HepG2 (cell line): ENCODE measurements at regions not wholly inside any gene's neighbourhood (a gene's known extent, or its start where the extent isn't known, plus 50 kb on each side); places are given as distances from the start of the nearest gene placed in this dataset.

Source experiments
- ATAC-seq: fragments of 200-7000 bp; cut with Tn5 transposase; 3 replicates; pipeline ENCODE4 v1.9.1; 2020; ENCODE audit warnings: mild to moderate bottlenecking, moderate library complexity
- BruUV-seq: library from RNA; stranded (reverse); fragments of 400-500 nt; replicated peaks from 2 replicates; lab custom pipeline; 2021; lab: Mats Ljungman, UMichigan
- CTCF ChIA-PET: fragments of 300-600 bp; formaldehyde crosslinking; extraction: SDS; loops from one replicate; lab custom pipeline; 2021; ENCODE audit warnings: low total read pairs, inconsistent platforms, low intra/inter-chr PET ratio; lab: Yijun Ruan, JAX
- POLR2A ChIA-PET: fragments of 350-600 bp; sonication (Branson Sonifier 250); formaldehyde crosslinking; loops from one replicate; lab custom pipeline; 2020; ENCODE audit warnings: antibody characterized with exemption, inconsistent platforms; lab: Yijun Ruan, JAX
- DNase-seq: peaks from one replicate; pipeline ENCODE4 v3.0.0-alpha.2; 2015; ENCODE audit warnings: low spot score
- FAIRE-seq: peaks from 3 replicates; lab custom pipeline; 2011; peaks lifted over from hg19 to GRCh38; lab: Jason Lieb, UNC
- H2AFZ ChIP-seq: one replicate; pipeline ENCODE4 v1.6.1; 2011; ENCODE audit warnings: low read length, inconsistent platforms
- H3K27ac ChIP-seq: fragments of 300-600 bp; 3 replicates; pipeline ENCODE4 v1.8.0; 2011; ENCODE audit warnings: mixed run types, mild to moderate bottlenecking, mixed read lengths, low read length, inconsistent platforms; ENCODE audit not compliant: insufficient read depth; ENCODE audit errors: extremely low read length
- H3K27me3 ChIP-seq, 2 experiments: fragments of 200-600 bp in 1 of 2; 2 replicates in 1 of 2; 3 replicates in 1 of 2; pipeline versions ENCODE4 v1.6.0 to v1.8.0; 2011; ENCODE audit warnings: low read length in 2 of 2, mild to moderate bottlenecking in 2 of 2, moderate library complexity in 2 of 2, inconsistent platforms in 1 of 2; ENCODE audit not compliant: insufficient read depth in 2 of 2, control insufficient read depth in 1 of 2
- H3K36me3 ChIP-seq, 2 experiments: fragments of 200-600 bp in 1 of 2; replicated peaks in 1 of 2; 2 replicates in 1 of 2; 3 replicates in 1 of 2; pipeline versions ENCODE4 v1.5.1 to v1.8.0; 2011; ENCODE audit warnings: low read length in 2 of 2, inconsistent platforms in 1 of 2; ENCODE audit not compliant: insufficient read depth in 2 of 2, control insufficient read depth in 1 of 2
- H3K4me1 ChIP-seq: 2 replicates; pipeline ENCODE4 v1.5.1; 2012; ENCODE audit warnings: low read length, inconsistent platforms; ENCODE audit not compliant: insufficient read depth
- H3K4me2 ChIP-seq: 2 replicates; pipeline ENCODE4 v1.6.0; 2011; ENCODE audit warnings: low read depth, low read length, inconsistent platforms
- H3K4me3 ChIP-seq, 3 experiments: fragments of 200-600 bp in 1 of 3; sonication (generic), shearing (Covaris generic) in 1 of 3; replicated peaks in 1 of 3; 2 replicates each; pipeline ENCODE4 v1.5.1; 2011 to 2016; ENCODE audit warnings: low read length in 3 of 3, inconsistent platforms in 2 of 3, low read depth in 2 of 3, mild to moderate bottlenecking in 2 of 3, control low read depth in 1 of 3, mixed read lengths in 1 of 3; ENCODE audit not compliant: insufficient read depth in 1 of 3
- H3K79me2 ChIP-seq: one replicate; pipeline ENCODE4 v1.6.1; 2011; ENCODE audit warnings: low read length, inconsistent platforms; ENCODE audit not compliant: insufficient read depth
- H3K9ac ChIP-seq: 2 replicates; pipeline ENCODE4 v1.6.0; 2011; ENCODE audit warnings: mild to moderate bottlenecking, low read depth, low read length, inconsistent platforms; ENCODE audit not compliant: insufficient read depth
- H3K9me3 ChIP-seq: 2 replicates; pipeline ENCODE4 v1.5.1; 2012; ENCODE audit warnings: mild to moderate bottlenecking, low read length
- H4K20me1 ChIP-seq: 2 replicates; pipeline ENCODE4 v1.6.0; 2011; ENCODE audit warnings: inconsistent platforms, mild to moderate bottlenecking, low read length, moderate library complexity; ENCODE audit not compliant: insufficient read depth
- EED ChIP-seq: sonication (generic); formaldehyde crosslinking; IDR thresholded peaks from 2 replicates; pipeline ENCODE4 v1.5.0; 2020; ENCODE audit warnings: mild to moderate bottlenecking, missing genetic modification reagents
- FOXK1 ChIP-seq: sonication (generic); formaldehyde crosslinking; IDR thresholded peaks from 2 replicates; pipeline ENCODE4 v1.4.0; 2020; ENCODE audit warnings: low read depth, missing genetic modification reagents, borderline replicate concordance
- RORA ChIP-seq: sonication (generic); formaldehyde crosslinking; IDR thresholded peaks from 2 replicates; pipeline ENCODE4 v1.5.0; 2020; ENCODE audit warnings: mild to moderate bottlenecking, missing genetic modification reagents, moderate library complexity
- SOX6 ChIP-seq, 2 experiments: fragments of 450-650 bp in 1 of 2; sonication (generic) in 1 of 2; formaldehyde crosslinking in 1 of 2; IDR thresholded peaks; 2 replicates each; pipeline versions ENCODE4 v1.4.0 to v1.6.1; 2017 to 2020; ENCODE audit warnings: antibody characterized with exemption in 1 of 2, mild to moderate bottlenecking in 1 of 2, missing genetic modification reagents in 1 of 2
- TFDP1 ChIP-seq: IDR thresholded peaks from 2 replicates; pipeline ENCODE4 v1.6.1; 2016; ENCODE audit warnings: missing compliant biosample characterization, missing genetic modification reagents, borderline replicate concordance
- TOE1 ChIP-seq: sonication (generic); formaldehyde crosslinking; IDR thresholded peaks from 2 replicates; pipeline ENCODE4 v1.4.0; 2020; ENCODE audit warnings: mild to moderate bottlenecking, missing genetic modification reagents
- TRIM22 ChIP-seq: fragments of 450-650 bp; IDR thresholded peaks from 2 replicates; pipeline ENCODE4 v1.6.1; 2017
- ZBTB1 ChIP-seq: sonication (generic); formaldehyde crosslinking; IDR thresholded peaks from 2 replicates; pipeline ENCODE4 v1.4.0; 2020; ENCODE audit warnings: missing genetic modification reagents, borderline replicate concordance
- ZBTB42 ChIP-seq: sonication (generic); formaldehyde crosslinking; IDR thresholded peaks from 2 replicates; pipeline ENCODE4 v1.5.0; 2020; ENCODE audit warnings: mild to moderate bottlenecking, missing genetic modification reagents
- WGBS: methylation state at CpG from one replicate; pipeline ENCODE4 v1.1.6; 2017; ENCODE audit warnings: low lambda C conversion rate; 5-methylcytosine and 5-hydroxymethylcytosine counted together
- in situ Hi-C: cut with HindIII; loops from 2 replicates; pipeline ENCODE4 v1.10.0; 2017; ENCODE audit warnings: low pct_unique_long_range_greater_than_20kb; ENCODE audit not compliant: extremely low pct_ligation_motif_present
- intact Hi-C: fragments of 100-400 bp; cut with micrococcal nuclease; formaldehyde crosslinking; loops from one replicate; pipeline ENCODE4 v1.10.0; 2022; ENCODE audit not compliant: unreplicated experiment

GRCh38 chr13:88670509-88670908 is 999.3 kb downstream of the SLITRK5 start:
- no peaks in the 10 kb centered on the region for H3K27me3 ChIP-seq
- CTCF ChIA-PET = no interaction called here
- no TSS peak for BruUV-seq
- H3K4me3 ChIP-seq = no peak overlapping the region
- no peak for ATAC-seq
- H3K4me2 ChIP-seq = no peak overlapping the region
- no peak for FAIRE-seq
- no peaks in the 10 kb centered on the region for H3K79me2 ChIP-seq
- no peak overlapping the region for H2AFZ ChIP-seq
- no peak overlapping the region for H3K27ac ChIP-seq
- TF ChIP-seq ZBTB1 (CRISPR knock-in tag) (no peak), TRIM22 (no peak), TOE1 (CRISPR knock-in tag) (no peak), TFDP1 (CRISPR knock-in tag) (no peak), ZBTB42 (CRISPR knock-in tag) (no peak), EED (CRISPR knock-in tag) (no peak), FOXK1 (CRISPR knock-in tag) (no peak), SOX6 (IDR thresholded peaks at IDR 0.05) (no peak), SOX6 (CRISPR knock-in tag; IDR thresholded peaks at IDR 0.05) (no peak), RORA (CRISPR knock-in tag) (no peak)
- in situ Hi-C loops (no loop called here), intact Hi-C loops (no loop called here)
- 7% methylated on average over 1 of the region's 1 CpG for WGBS
- no peaks in the 10 kb centered on the region for H3K4me1 ChIP-seq
- POLR2A ChIA-PET = no interaction called here
- H3K9me3 ChIP-seq = peaks cover 4% of the 10 kb centered on the region; the same call in 1 of the 2 replicates
- H3K9ac ChIP-seq = no peak overlapping the region
- H4K20me1 ChIP-seq = no peaks in the 10 kb centered on the region
- no peak for DNase-seq
- no peaks in the 10 kb centered on the region for H3K36me3 ChIP-seq
